VCaP (cell line): ENCODE measurements at regions not wholly inside any gene's neighbourhood (a gene's known extent, or its start where the extent isn't known, plus 50 kb on each side); places are given as distances from the start of the nearest gene placed in this dataset.
"Not testable (repeated sequence)": the region's sequence is repeated elsewhere in the genome, so short reads cannot be mapped to it uniquely, and the experiment has no call there.

Experiments
- H3K27ac ChIP-seq: fragments of 450-650 bp; 2 replicates; pipeline ENCODE4 v1.5.1; 2017
- TF ChIP-seq, protein P1 (sequence below): fragments of 450-650 bp; conservative IDR thresholded peaks from 2 replicates; pipeline ENCODE4 v1.5.1; 2017; ENCODE audit warnings: mild to moderate bottlenecking, moderate library complexity

DNA sequence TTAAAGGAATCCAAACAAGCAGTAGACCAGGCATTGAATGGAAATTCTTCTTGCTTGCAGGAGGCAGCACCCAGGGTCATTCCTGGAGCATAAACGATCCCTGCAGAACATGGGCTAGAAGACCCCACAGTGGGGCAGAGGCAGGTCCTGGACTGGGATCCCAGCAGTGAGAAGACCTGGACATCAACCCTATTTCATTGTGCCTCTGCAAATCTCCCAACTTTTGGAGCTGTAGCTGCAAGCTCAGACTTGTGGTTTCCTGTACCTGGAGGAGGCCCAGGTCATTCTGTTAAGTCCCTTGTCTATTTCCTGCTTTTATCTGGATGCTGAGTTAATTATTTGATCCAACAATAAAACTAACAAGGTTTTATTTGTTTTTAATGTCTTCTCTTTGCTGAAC, 61.7 kb downstream of the CALM1 start:
- TF ChIP-seq, protein P1, sequence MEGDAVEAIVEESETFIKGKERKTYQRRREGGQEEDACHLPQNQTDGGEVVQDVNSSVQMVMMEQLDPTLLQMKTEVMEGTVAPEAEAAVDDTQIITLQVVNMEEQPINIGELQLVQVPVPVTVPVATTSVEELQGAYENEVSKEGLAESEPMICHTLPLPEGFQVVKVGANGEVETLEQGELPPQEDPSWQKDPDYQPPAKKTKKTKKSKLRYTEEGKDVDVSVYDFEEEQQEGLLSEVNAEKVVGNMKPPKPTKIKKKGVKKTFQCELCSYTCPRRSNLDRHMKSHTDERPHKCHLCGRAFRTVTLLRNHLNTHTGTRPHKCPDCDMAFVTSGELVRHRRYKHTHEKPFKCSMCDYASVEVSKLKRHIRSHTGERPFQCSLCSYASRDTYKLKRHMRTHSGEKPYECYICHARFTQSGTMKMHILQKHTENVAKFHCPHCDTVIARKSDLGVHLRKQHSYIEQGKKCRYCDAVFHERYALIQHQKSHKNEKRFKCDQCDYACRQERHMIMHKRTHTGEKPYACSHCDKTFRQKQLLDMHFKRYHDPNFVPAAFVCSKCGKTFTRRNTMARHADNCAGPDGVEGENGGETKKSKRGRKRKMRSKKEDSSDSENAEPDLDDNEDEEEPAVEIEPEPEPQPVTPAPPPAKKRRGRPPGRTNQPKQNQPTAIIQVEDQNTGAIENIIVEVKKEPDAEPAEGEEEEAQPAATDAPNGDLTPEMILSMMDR, result no peak

DNA sequence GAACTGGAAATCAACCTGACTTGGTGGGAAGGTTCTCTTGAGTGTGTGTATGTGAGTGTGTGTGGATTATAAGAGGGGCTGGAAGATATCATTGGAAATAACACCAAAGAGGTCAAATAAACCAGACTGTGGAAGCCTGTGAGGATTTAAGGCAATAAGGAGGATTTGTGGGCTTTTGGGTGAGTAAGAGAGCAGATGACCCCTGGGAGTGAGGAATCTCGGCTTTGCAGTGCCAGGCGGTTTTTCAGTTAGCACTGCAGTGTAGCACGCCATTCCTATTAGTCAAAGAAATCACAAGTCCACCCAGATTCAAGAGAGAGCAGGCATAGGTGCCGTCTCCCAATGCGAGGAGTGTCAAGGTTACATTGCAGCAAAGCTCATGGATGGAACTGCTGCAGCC, 63.3 kb downstream of the CALM1 start:
- H3K27ac ChIP-seq, result no peak overlapping the region
- TF ChIP-seq, protein P1, result no peak

More for the DNA sequence above, 61.7 kb downstream of the CALM1 start:
- peak overlapping the region; percentile 30 for H3K27ac ChIP-seq

DNA sequence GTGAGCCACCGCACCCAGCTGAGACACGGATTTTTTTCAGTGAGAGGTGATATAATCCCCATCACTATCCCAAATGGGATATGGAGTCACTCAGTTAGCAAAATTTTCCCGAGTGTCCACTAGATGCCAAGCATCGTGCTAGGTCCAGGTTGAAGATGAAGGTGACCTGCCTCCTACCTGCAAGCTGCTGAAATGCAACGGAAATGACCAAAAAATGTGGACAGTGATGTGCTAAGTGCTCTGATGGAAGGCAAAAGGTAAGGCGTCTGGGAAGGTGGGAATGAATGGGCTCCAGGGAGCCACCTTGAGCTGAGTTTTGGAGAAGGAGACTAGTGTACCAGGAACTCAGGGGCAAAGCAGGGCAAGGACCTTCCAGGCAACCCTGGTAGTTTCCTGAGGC, 64.6 kb downstream of the CALM1 start:
- no peak overlapping the region for H3K27ac ChIP-seq
- TF ChIP-seq, protein P1, result no peak

DNA sequence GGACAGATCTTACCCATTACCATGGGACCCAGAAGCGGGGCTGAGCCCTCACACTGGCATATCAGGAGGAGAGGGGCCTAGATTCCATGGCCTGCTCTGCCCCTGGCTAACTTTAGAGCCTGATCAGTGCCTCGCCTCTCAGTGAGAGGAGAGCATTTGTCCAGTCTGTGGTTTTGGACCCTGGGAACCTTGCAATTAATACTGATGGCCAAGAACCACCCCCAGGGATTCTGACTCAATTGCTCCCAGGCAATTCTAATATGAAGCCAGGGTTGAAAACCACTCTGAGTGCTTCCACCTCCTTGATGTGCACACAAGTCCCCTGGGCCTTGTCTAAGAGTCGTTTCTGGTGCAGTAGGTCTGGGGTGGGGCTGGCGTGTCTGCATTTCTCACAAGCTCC, 67.7 kb downstream of the CALM1 start:
- no peak overlapping the region for H3K27ac ChIP-seq
- TF ChIP-seq, protein P1, result no peak

DNA sequence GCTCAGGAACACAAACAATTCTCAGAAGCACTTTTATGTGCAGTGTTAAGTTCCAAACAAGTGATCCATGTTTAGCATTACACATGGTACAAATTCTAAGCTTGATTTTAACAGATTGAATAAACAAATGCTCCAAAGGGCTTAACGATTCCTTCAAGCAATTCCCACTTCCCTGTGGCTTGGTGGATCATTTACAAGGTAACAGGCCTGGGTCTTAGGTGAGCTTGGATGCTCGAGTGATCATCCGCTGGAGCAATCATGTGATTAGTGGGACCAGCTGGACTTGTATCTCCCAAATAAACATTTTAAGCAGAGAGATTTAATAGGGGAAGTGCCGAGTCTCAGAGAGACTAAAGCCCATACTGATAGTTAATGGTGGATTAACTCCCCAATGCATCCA, 70.7 kb downstream of the CALM1 start:
- TF ChIP-seq, protein P1, result no peak
- H3K27ac ChIP-seq, result no peak overlapping the region

DNA sequence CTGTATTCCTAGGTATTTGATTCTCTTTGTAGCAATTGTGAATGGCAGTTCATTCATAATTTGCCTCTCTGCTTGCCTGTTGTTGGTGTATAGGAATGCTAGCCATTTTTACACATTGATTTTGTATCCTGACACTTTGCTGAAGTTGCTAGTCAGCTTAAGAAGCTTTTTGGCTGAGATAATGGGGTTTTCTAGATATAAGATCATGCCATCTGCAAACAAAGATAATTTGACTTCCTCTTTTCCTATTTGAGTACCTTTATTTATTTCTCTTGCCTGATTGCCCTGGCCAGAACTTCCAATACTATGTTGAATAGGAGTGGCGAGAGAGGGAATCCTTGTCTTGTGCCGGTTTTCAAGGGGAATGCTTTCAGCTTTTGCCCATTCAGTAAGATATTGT, 72.6 kb downstream of the CALM1 start:
- H3K27ac ChIP-seq, result not testable (repeated sequence)

DNA sequence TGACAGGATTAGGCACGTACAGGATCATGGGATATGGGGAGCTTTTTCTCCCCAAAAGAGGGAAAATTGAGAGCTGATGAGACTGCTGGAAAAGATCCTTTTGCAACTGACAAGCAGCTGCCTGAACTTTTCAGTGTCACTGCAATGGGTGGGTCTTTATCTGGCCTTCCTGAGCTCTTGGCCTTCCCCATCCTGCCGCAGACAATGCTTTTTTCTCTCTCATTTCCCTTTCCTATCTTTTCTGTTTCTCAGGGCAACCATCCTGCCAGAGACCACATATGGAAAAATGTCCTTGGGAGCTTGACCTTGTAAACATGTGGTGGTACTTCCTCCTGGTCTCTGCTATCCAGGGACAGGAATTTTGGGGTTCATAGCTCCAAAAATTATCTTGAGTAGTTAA, 75.8 kb downstream of the CALM1 start:
- TF ChIP-seq, protein P1, result no peak
- H3K27ac ChIP-seq, result no peak overlapping the region
